Body of pancreas (tissue), 4 donors: ENCODE measurements at regions not wholly inside any gene's neighbourhood (a gene's known extent, or its start where the extent isn't known, plus 50 kb on each side); places are given as distances from the start of the nearest gene placed in this dataset.

ENCODE experiments used
- CTCF ChIP-seq, 7 experiments: fragments of 450-650 bp in 4 of 7; fragments of 200-600 bp in 3 of 7; sonication (generic) in 3 of 7; IDR thresholded peaks; one replicate each; pipeline ENCODE4 v1.5.1; 2016 to 2019; ENCODE audit warnings: antibody characterized with exemption in 7 of 7
- POLR2A ChIP-seq, 3 donors: fragments of 450-650 bp; IDR thresholded peaks; one replicate each; pipeline ENCODE4 v1.6.1; 2016; ENCODE audit warnings: antibody characterized with exemption in 3 of 3, mild to moderate bottlenecking in 2 of 3

DNA sequence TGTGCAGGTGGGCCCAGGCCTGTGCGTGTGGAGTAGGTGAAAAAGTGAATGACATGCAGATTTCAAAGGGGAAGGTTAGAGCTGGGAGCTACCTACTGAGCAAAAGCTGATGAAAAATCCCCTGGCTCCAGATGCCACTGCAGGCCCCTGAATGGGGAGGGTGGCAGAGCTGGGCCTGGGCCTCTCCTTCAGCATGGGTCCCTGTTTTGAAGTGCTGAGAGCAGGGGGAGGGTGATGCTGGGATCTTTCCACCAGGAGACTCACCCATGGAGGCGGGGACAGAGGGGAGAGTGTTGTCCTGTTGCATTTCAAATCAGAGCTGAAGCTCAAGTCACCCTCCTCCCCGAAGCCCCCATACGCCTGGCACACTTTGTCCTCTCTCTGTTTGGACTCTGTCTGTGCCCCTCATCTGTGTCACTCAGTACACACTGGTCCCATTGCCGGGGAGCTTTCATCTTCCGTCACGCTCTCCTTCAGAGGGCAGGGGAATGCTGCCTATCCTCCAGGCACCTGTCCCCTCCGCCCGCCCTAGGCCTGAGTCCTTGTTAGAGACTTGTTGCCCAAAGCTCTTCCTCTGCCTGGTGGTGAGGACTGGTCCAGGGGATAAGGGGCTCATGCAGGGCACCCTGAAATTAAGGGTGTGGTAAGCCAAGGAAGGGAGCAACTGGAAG, 206.6 kb downstream of the HAUS1 start:
- no peak for TF ChIP-seq CTCF (IDR thresholded peaks at IDR 0.05)
- TF ChIP-seq POLR2A (IDR thresholded peaks at IDR 0.05), result no peak
